ENCODE measurements at regions not wholly inside any gene's neighbourhood (a gene's known extent, or its start where the extent isn't known, plus 50 kb on each side); places are given as distances from the start of the nearest gene placed in this dataset.

DNA sequence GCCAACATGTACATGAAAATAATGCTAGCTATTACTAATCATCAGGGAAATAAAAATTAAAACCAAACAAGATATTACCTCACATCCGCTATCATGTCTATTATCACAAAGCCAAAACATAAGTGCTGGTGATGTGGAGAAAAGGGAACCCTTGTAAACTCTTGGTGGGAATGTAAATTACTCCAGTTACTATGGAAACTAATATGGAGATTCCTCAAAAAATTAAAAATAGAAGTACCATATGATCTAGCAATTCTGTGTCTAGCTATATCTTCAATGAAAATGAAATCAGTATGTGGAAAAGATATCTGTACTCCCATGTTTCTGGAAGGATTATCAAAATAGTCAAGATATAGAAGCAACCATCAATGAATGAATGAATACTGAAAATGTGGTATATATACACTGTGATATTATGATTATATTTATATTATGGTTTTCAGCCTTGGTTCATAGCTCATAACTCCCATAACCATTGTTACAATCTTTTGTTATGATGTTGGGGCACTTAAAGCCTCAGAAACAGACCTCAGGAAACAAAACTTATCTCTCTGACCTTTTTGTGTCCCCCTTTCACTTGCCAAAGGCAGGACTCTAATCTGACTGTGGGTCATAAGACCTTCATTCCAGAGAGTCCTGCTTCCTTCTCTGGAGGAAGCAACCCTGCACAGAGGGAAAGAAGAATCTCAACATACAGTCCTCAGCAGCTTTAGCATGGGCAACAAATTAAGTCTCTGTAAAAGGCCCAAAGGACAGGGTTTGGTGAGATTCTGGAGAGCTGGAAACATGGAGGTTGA, 933.2 kb downstream of the ADGRL3 start (continued):
- TF ChIP-seq NBN (IDR thresholded peaks at IDR 0.05) = no peak

DNA sequence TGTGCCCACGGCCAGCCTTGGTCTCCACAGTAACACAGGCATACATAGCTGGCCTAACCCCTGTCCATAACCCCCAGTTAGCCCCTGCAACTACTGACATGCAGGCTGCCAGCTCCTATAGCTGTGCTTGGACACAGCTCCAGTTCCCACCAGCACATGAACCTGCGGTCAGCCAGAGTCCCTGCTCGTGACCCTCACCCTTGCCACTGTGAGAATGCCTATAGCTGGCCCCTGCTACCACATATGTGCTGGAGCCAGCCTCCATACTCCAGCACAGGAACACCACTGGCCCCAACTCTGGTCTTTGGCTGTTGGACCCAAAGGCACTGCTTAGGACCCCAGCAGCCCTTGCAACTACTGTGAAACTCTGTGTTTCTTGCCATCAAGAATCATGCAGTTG, 930.9 kb downstream of the ADGRL3 start:
- no peak for ATAC-seq
- no TSS peak for BruUV-seq (replicated peaks)
- DNase-seq (ENCODE audit: low read depth, low spot score) = no peak
- 4% methylated on average over 3 of the region's 3 CpGs for WGBS (ENCODE audit: insufficient coverage, insufficient replicate concordance, low lambda C conversion rate, missing lambda C conversion rate)
- Histone ChIP-seq H4K20me1 (ENCODE audit: control insufficient read depth, insufficient read depth) (no peaks in the 10 kb centered on the region), H3K9ac (ENCODE audit: control insufficient read depth, insufficient read depth, low read length) (no peak overlapping the region), H3K4me1 (ENCODE audit: control insufficient read depth, insufficient read depth, low read length) (no peaks in the 10 kb centered on the region), H3K9me3 (replicated peaks; ENCODE audit: control insufficient read depth, insufficient read depth, low read length) (no peaks in the 10 kb centered on the region), H2AFZ (ENCODE audit: control insufficient read depth, low read depth, low read length) (no peak overlapping the region), H3K27me3 (replicated peaks in 1 of 2; ENCODE audit: control insufficient read depth in 2 of 2, insufficient read depth in 2 of 2, low read length in 1 of 2) (no peaks in the 10 kb centered on the region), H3K4me3 (no peak overlapping the region), H3K36me3 (ENCODE audit: control insufficient read depth in 2 of 2, insufficient read depth in 2 of 2, low read length in 1 of 2) (no peaks in the 10 kb centered on the region), H3K79me2 (ENCODE audit: control insufficient read depth, insufficient read depth, low read length) (no peaks in the 10 kb centered on the region), H3K4me2 (ENCODE audit: control insufficient read depth, insufficient read depth) (no peak overlapping the region), H3K27ac (ENCODE audit: control insufficient read depth, insufficient read depth) (no peak overlapping the region)
- ChIA-PET RAD21 (ENCODE audit: unreplicated experiment) (interaction anchor here (0.6 kb wide), 1 partner anchor 146 kb away, joined by 3 read pairs; no protein-coding TSS in a partner anchor), POLR2A (no interaction called here), SMC1A (ENCODE audit: uncharacterized antibody, unreplicated experiment) (no interaction called here), CTCF (interaction anchor here (0.6 to 2.0 kb wide), 3 partner anchors 9 to 1280 kb away, joined by 3 to 4 read pairs (median 3); no protein-coding TSS in a partner anchor)
- TF ChIP-seq SRF (IDR thresholded peaks at IDR 0.05; ENCODE audit: low read depth in 2 of 2, low read length in 2 of 2) = no peak
- TF ChIP-seq, protein P1, sequence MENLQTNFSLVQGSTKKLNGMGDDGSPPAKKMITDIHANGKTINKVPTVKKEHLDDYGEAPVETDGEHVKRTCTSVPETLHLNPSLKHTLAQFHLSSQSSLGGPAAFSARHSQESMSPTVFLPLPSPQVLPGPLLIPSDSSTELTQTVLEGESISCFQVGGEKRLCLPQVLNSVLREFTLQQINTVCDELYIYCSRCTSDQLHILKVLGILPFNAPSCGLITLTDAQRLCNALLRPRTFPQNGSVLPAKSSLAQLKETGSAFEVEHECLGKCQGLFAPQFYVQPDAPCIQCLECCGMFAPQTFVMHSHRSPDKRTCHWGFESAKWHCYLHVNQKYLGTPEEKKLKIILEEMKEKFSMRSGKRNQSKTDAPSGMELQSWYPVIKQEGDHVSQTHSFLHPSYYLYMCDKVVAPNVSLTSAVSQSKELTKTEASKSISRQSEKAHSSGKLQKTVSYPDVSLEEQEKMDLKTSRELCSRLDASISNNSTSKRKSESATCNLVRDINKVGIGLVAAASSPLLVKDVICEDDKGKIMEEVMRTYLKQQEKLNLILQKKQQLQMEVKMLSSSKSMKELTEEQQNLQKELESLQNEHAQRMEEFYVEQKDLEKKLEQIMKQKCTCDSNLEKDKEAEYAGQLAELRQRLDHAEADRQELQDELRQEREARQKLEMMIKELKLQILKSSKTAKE (IDR thresholded peaks at IDR 0.05; ENCODE audit: low read depth, poor library complexity, severe bottlenecking) = no peak
- in situ Hi-C loops (cut with MboI) (no loop called here), intact Hi-C loops (cut with micrococcal nuclease; ENCODE audit: unreplicated experiment) (no loop called here)
- FAIRE-seq = no peak

Measured in GM12878 (cell line).